Fibroblast of lung (primary cell): ENCODE measurements at regions not wholly inside any gene's neighbourhood (a gene's known extent, or its start where the extent isn't known, plus 50 kb on each side); places are given as distances from the start of the nearest gene placed in this dataset.
A peak's percentile ranks its signal among the peaks of the same experiment; 100 is the strongest.

Experiments
- DNase-seq, 2 donors: peaks; one replicate each; pipeline versions ENCODE4 v3.0.0 to v3.0.0-alpha.2; 2010; ENCODE audit warnings: low read depth in 2 of 2
- H2AFZ ChIP-seq: 2 replicates; pipeline ENCODE4 v1.5.1; 2012; ENCODE audit warnings: low read length, control low read depth, inconsistent platforms
- H3K27ac ChIP-seq: 2 replicates; pipeline ENCODE4 v1.5.1; 2011; ENCODE audit warnings: low read length, control low read depth; ENCODE audit not compliant: insufficient read depth
- H3K27me3 ChIP-seq: 2 replicates; pipeline ENCODE4 v1.5.1; 2011; ENCODE audit warnings: mild to moderate bottlenecking, low read length; ENCODE audit not compliant: control insufficient read depth, insufficient read depth
- H3K36me3 ChIP-seq: 2 replicates; pipeline ENCODE4 v1.5.1; 2011; ENCODE audit warnings: low read length; ENCODE audit not compliant: control insufficient read depth, insufficient read depth
- H3K4me1 ChIP-seq: 2 replicates; pipeline ENCODE4 v1.5.1; 2011; ENCODE audit warnings: low read length; ENCODE audit not compliant: control insufficient read depth, insufficient read depth; ENCODE audit errors: extremely low read depth
- H3K4me2 ChIP-seq: 2 replicates; pipeline ENCODE4 v1.5.1; 2011; ENCODE audit warnings: low read length, control low read depth; ENCODE audit not compliant: insufficient read depth; ENCODE audit errors: extremely low read depth
- H3K4me3 ChIP-seq, 4 experiments: fragments of 200-600 bp in 1 of 4; sonication (generic) in 1 of 4; replicated peaks in 1 of 4; 2 replicates each; pipeline ENCODE4 v1.5.1; 2011 to 2016; ENCODE audit warnings: low read length in 4 of 4, low read depth in 3 of 4, mild to moderate bottlenecking in 3 of 4, control low read depth in 2 of 4, inconsistent platforms in 1 of 4, mixed read lengths in 1 of 4; ENCODE audit not compliant: insufficient read depth in 1 of 4; ENCODE audit errors: control extremely low read depth in 1 of 4
- H3K79me2 ChIP-seq: 2 replicates; pipeline ENCODE4 v1.5.1; 2012; ENCODE audit warnings: mild to moderate bottlenecking, low read length, inconsistent platforms; ENCODE audit not compliant: control insufficient read depth, insufficient read depth
- H3K9ac ChIP-seq: 2 replicates; pipeline ENCODE4 v1.5.1; 2011; ENCODE audit warnings: mild to moderate bottlenecking, low read length, control low read depth; ENCODE audit not compliant: insufficient read depth
- H3K9me3 ChIP-seq: 2 replicates; pipeline ENCODE4 v1.5.1; 2012; ENCODE audit warnings: low read depth, low read length; ENCODE audit not compliant: control insufficient read depth, insufficient read depth
- H4K20me1 ChIP-seq: 2 replicates; pipeline ENCODE4 v1.5.1; 2011; ENCODE audit warnings: low read length; ENCODE audit not compliant: control insufficient read depth, insufficient read depth; ENCODE audit errors: extremely low read depth
- CTCF ChIP-seq, 2 donors: IDR thresholded peaks in 1 of 2; conservative IDR thresholded peaks in 1 of 2; 1 replicate in 1 of 2; 2 replicates in 1 of 2; pipeline ENCODE4 v1.5.1; 2011 to 2012; ENCODE audit warnings: low read length in 2 of 2, control low read depth in 1 of 2, inconsistent platforms in 1 of 2, low read depth in 1 of 2, mild to moderate bottlenecking in 1 of 2
- EZH2 ChIP-seq: IDR thresholded peaks from 2 replicates; pipeline ENCODE4 v1.5.1; 2012; ENCODE audit warnings: low read length, control low read depth, mild to moderate bottlenecking; ENCODE audit errors: missing control alignments

GRCh38 chr4:187135878-187136277 lies 412.2 kb upstream of the FAT1 start:
- Histone ChIP-seq H3K9ac (no peak overlapping the region), H3K4me1 (no peaks in the 10 kb centered on the region), H3K4me3 (no peak overlapping the region), H3K27me3 (no peaks in the 10 kb centered on the region), H4K20me1 (no peaks in the 10 kb centered on the region), H3K27ac (no peak overlapping the region), H3K79me2 (no peaks in the 10 kb centered on the region), H3K36me3 (no peaks in the 10 kb centered on the region), H2AFZ (no peak overlapping the region), H3K9me3 (no peaks in the 10 kb centered on the region), H3K4me2 (no peak overlapping the region)
- no peak for DNase-seq
- no peak for TF ChIP-seq EZH2

DNA sequence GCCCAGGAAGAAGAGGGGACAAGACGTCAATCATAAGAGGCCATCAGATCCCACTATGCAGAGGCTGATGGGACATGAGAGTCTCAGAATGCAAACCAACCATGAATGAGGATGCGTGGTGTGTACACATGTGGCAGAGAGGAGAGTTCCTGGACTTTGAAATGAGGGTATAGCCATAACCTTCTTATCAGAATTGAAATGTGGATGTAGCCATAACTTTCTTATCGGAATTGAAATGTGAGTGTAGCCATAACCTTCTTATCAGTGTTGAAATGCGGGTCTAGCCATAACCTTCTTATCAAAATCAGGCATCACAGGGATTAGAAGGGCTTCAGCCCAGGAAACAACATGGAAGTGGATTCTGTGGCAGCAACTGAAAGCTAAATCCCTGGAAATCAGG lies 415.5 kb upstream of the FAT1 start:
- H2AFZ ChIP-seq, result no peak overlapping the region
- no peaks in the 10 kb centered on the region for H4K20me1 ChIP-seq
- no peak for DNase-seq
- no peak overlapping the region for H3K4me2 ChIP-seq
- TF ChIP-seq EZH2 (no peak), CTCF (conservative IDR thresholded peaks at IDR 0.05 in 1 of 2, IDR thresholded peaks at IDR 0.05 in 1 of 2; ENCODE audit: low read depth in 1 of 2, low read length in 2 of 2) (no peak)
- H3K27ac ChIP-seq, result no peak overlapping the region
- no peaks in the 10 kb centered on the region for H3K9me3 ChIP-seq
- H3K79me2 ChIP-seq, result no peaks in the 10 kb centered on the region
- H3K27me3 ChIP-seq, result no peaks in the 10 kb centered on the region
- no peaks in the 10 kb centered on the region for H3K36me3 ChIP-seq
- H3K9ac ChIP-seq, result no peak overlapping the region
- no peak overlapping the region for H3K4me3 ChIP-seq
- H3K4me1 ChIP-seq, result no peaks in the 10 kb centered on the region

- TF ChIP-seq EZH2 (no peak), CTCF (conservative IDR thresholded peaks at IDR 0.05 in 1 of 2, IDR thresholded peaks at IDR 0.05 in 1 of 2; ENCODE audit: low read depth in 1 of 2, low read length in 2 of 2) (no peak)
- H4K20me1 ChIP-seq, result no peaks in the 10 kb centered on the region
- no peak overlapping the region for H3K4me3 ChIP-seq
- H3K36me3 ChIP-seq, result no peaks in the 10 kb centered on the region
- no peaks in the 10 kb centered on the region for H3K4me1 ChIP-seq
- no peaks in the 10 kb centered on the region for H3K27me3 ChIP-seq
- H3K79me2 ChIP-seq, result no peaks in the 10 kb centered on the region
- H3K27ac ChIP-seq, result no peak overlapping the region
- DNase-seq, result peak in 1 of 2 donors; percentile 48
- no peak overlapping the region for H3K4me2 ChIP-seq
- H3K9ac ChIP-seq, result no peak overlapping the region
- H2AFZ ChIP-seq, result no peak overlapping the region
- H3K9me3 ChIP-seq, result no peaks in the 10 kb centered on the region
These were observed 417.4 kb upstream of the FAT1 start for GRCh38 chr4:187141101-187141500.
